ENCODE measurements at regions not wholly inside any gene's neighbourhood (a gene's known extent, or its start where the extent isn't known, plus 50 kb on each side); places are given as distances from the start of the nearest gene placed in this dataset.

- TF ChIP-seq SUZ12 (IDR thresholded peaks at IDR 0.05; ENCODE audit: extremely low read depth, insufficient read depth, insufficient read length) (no peak), YY1 (IDR thresholded peaks at IDR 0.05; ENCODE audit: insufficient read depth, insufficient read length) (no peak), ZNF274 (IDR thresholded peaks at IDR 0.05; ENCODE audit: low read depth, low read length) (no peak)
Measured at GRCh38 chr7:106183952-106184351, 71.8 kb upstream of the SYPL1 start.
